ENCODE measurements at regions not wholly inside any gene's neighbourhood (a gene's known extent, or its start where the extent isn't known, plus 50 kb on each side); places are given as distances from the start of the nearest gene placed in this dataset.

- no peak for TF ChIP-seq CTCF (IDR thresholded peaks at IDR 0.05; ENCODE audit: extremely low read depth, missing control alignments)
- no peak for DNase-seq (ENCODE audit: low spot score)
Measured at GRCh38 chr7:130941322-130942210, 207.6 kb upstream of the KLF14 start.

- no peak for DNase-seq (ENCODE audit: low spot score)
- no peak for TF ChIP-seq CTCF (IDR thresholded peaks at IDR 0.05; ENCODE audit: extremely low read depth, missing control alignments)
Measured at GRCh38 chr7:130942211-130942964, 208.4 kb upstream of the KLF14 start.

GRCh38 chr7:130943336-130943901 lies 209.4 kb upstream of the KLF14 start:
- TF ChIP-seq CTCF (IDR thresholded peaks at IDR 0.05; ENCODE audit: extremely low read depth, missing control alignments), result no peak
- peak; percentile 8 for DNase-seq (ENCODE audit: low spot score)

GRCh38 chr7:130943981-130944380 lies 210.0 kb upstream of the KLF14 start:
- no peak for TF ChIP-seq CTCF (IDR thresholded peaks at IDR 0.05; ENCODE audit: extremely low read depth, missing control alignments)
- DNase-seq (ENCODE audit: low spot score), result no peak

- TF ChIP-seq CTCF (IDR thresholded peaks at IDR 0.05; ENCODE audit: extremely low read depth, missing control alignments), result no peak
- no peak for DNase-seq (ENCODE audit: low spot score)
Measured at GRCh38 chr7:130944997-130945396, 211.0 kb upstream of the KLF14 start.

GRCh38 chr7:130945411-130945811 lies 211.4 kb upstream of the KLF14 start:
- DNase-seq (ENCODE audit: low spot score), result peak; percentile 10
- no peak for TF ChIP-seq CTCF (IDR thresholded peaks at IDR 0.05; ENCODE audit: extremely low read depth, missing control alignments)

- DNase-seq (ENCODE audit: low spot score), result no peak
- no peak for TF ChIP-seq CTCF (IDR thresholded peaks at IDR 0.05; ENCODE audit: extremely low read depth, missing control alignments)
Measured at GRCh38 chr7:130946114-130946513, 212.1 kb upstream of the KLF14 start.

All from GM20000 (cell line).